GM19099 (cell line): ENCODE measurements at regions not wholly inside any gene's neighbourhood (a gene's known extent, or its start where the extent isn't known, plus 50 kb on each side); places are given as distances from the start of the nearest gene placed in this dataset.

Experiments
- POLR2A ChIP-seq: IDR thresholded peaks from 3 replicates; pipeline ENCODE4 v1.6.1; 2011; ENCODE audit warnings: low read depth; ENCODE audit not compliant: insufficient read length; ENCODE audit errors: extremely low read depth

GRCh38 chr2:182477774-182478173 is 50.9 kb upstream of the PDE1A start:
- TF ChIP-seq POLR2A, result no peak

GRCh38 chr2:182481676-182482075 is 54.8 kb upstream of the PDE1A start:
- no peak for TF ChIP-seq POLR2A

- no peak for TF ChIP-seq POLR2A
These were observed 55.7 kb upstream of the PDE1A start for GRCh38 chr2:182482511-182482910.

GRCh38 chr2:182496596-182496995 is 69.8 kb upstream of the PDE1A start:
- no peak for TF ChIP-seq POLR2A

GRCh38 chr2:182499706-182500470 is 73.1 kb upstream of the PDE1A start:
- TF ChIP-seq POLR2A, result no peak

GRCh38 chr2:182503886-182504285 is 77.0 kb upstream of the PDE1A start:
- TF ChIP-seq POLR2A, result no peak

GRCh38 chr2:182504903-182505302 is 78.1 kb upstream of the PDE1A start:
- TF ChIP-seq POLR2A, result no peak

GRCh38 chr2:182506606-182507005 is 79.8 kb upstream of the PDE1A start:
- TF ChIP-seq POLR2A, result no peak

- TF ChIP-seq POLR2A, result no peak
These were observed 82.4 kb upstream of the PDE1A start for GRCh38 chr2:182509216-182509615.

- TF ChIP-seq POLR2A, result no peak
These were observed 94.9 kb upstream of the PDE1A start for GRCh38 chr2:182521453-182522404.

- no peak for TF ChIP-seq POLR2A
These were observed 95.6 kb upstream of the PDE1A start for GRCh38 chr2:182522405-182522896.

- TF ChIP-seq POLR2A, result no peak
These were observed 96.2 kb upstream of the PDE1A start for GRCh38 chr2:182522972-182523473.

- no peak for TF ChIP-seq POLR2A
These were observed 103.8 kb upstream of the PDE1A start for GRCh38 chr2:182530636-182531035.

- TF ChIP-seq POLR2A, result no peak
These were observed 113.4 kb upstream of the PDE1A start for GRCh38 chr2:182540252-182540651.

- TF ChIP-seq POLR2A, result no peak
These were observed 114.4 kb upstream of the PDE1A start for GRCh38 chr2:182541268-182541667.
